ENCODE measurements at regions not wholly inside any gene's neighbourhood (a gene's known extent, or its start where the extent isn't known, plus 50 kb on each side); places are given as distances from the start of the nearest gene placed in this dataset.

- no peak overlapping the region for H3K4me3 ChIP-seq (ENCODE audit: low read length)
These were observed 51.4 kb upstream of the MAP9 start for GRCh38 chr4:155428128-155428527.

GRCh38 chr4:155426953-155427352, 50.2 kb upstream of the MAP9 start:
- DNase-seq (ENCODE audit: low read depth, low spot score) = no peak
- H3K4me3 ChIP-seq (ENCODE audit: low read length) = no peak overlapping the region

More at GRCh38 chr4:155428128-155428527, 51.4 kb upstream of the MAP9 start:
- no peak for DNase-seq (ENCODE audit: low read depth, low spot score)
